ENCODE measurements at regions not wholly inside any gene's neighbourhood (a gene's known extent, or its start where the extent isn't known, plus 50 kb on each side); places are given as distances from the start of the nearest gene placed in this dataset.

- TF ChIP-seq ZNF331 (CRISPR knock-in tag; IDR thresholded peaks at IDR 0.05; ENCODE audit: low read depth), result no peak
Measured at GRCh38 chr12:123046431-123046830, 66.0 kb downstream of the ARL6IP4 start (continued).

GRCh38 chr12:123045678-123046077 is 65.2 kb downstream of the ARL6IP4 start:
- Mint-ChIP-seq H3K9me3 (no peaks in the 10 kb centered on the region), H3K4me1 (no peaks in the 10 kb centered on the region), H3K36me3 (ENCODE audit: low read depth) (no peaks in the 10 kb centered on the region), H3K4me3 (no peak overlapping the region), H3K27me3 (ENCODE audit: insufficient read depth, low read depth, poor library complexity) (peaks cover 8% of the 10 kb centered on the region), H3K27ac (no peak overlapping the region)
- TF ChIP-seq JUNB (IDR thresholded peaks at IDR 0.05; ENCODE audit: unreplicated experiment), result no peak
- no peak for TF ChIP-seq ZNF114 (CRISPR knock-in tag; IDR thresholded peaks at IDR 0.05)
- TF ChIP-seq NANOG (IDR thresholded peaks at IDR 0.05; ENCODE audit: borderline replicate concordance), result no peak
- no peak for TF ChIP-seq CREB1 (CRISPR knock-in tag; IDR thresholded peaks at IDR 0.05; ENCODE audit: low read depth)
- no peak for TF ChIP-seq EZH2 (IDR thresholded peaks at IDR 0.05; ENCODE audit: low read depth, unreplicated experiment)
- TF ChIP-seq STAT1 (IDR thresholded peaks at IDR 0.05; ENCODE audit: unreplicated experiment), result no peak
- TF ChIP-seq EZH2phosphoT487 (IDR thresholded peaks at IDR 0.05; ENCODE audit: unreplicated experiment), result no peak
- TF ChIP-seq ZNF331 (CRISPR knock-in tag; IDR thresholded peaks at IDR 0.05; ENCODE audit: low read depth), result no peak
- TF ChIP-seq CTCF (conservative IDR thresholded peaks at IDR 0.05; ENCODE audit: low read depth in 2 of 2), result no peak
- TF ChIP-seq REST (IDR thresholded peaks at IDR 0.05; ENCODE audit: unreplicated experiment), result no peak
- no peak for TF ChIP-seq POLR2AphosphoS5 (IDR thresholded peaks at IDR 0.05; ENCODE audit: low read depth)
- TF ChIP-seq ETS1 (IDR thresholded peaks at IDR 0.05), result no peak
- TF ChIP-seq ZNF462 (CRISPR knock-in tag; IDR thresholded peaks at IDR 0.05), result no peak
- no peaks in the 10 kb centered on the region for H3K27me3 ChIP-seq (ENCODE audit: insufficient read depth)
- no peak overlapping the region for H2AFZ ChIP-seq
- no peak overlapping the region for H3K27ac ChIP-seq (ENCODE audit: low read depth)
- H3K4me2 ChIP-seq, result no peak overlapping the region
- no peaks in the 10 kb centered on the region for H3K79me2 ChIP-seq (replicated peaks; ENCODE audit: insufficient read depth)
- H3K4me3 ChIP-seq, result no peak overlapping the region
- H3K36me3 ChIP-seq (ENCODE audit: insufficient read depth), result no peaks in the 10 kb centered on the region
- H4K20me1 ChIP-seq (replicated peaks; ENCODE audit: insufficient read depth), result no peaks in the 10 kb centered on the region
- H3K9me2 ChIP-seq (ENCODE audit: insufficient read depth), result no peaks in the 10 kb centered on the region
- no peak for DNase-seq (ENCODE audit: low spot score)
- no peak for ATAC-seq
- no peaks in the 10 kb centered on the region for H3F3A ChIP-seq (replicated peaks; ENCODE audit: low read depth)
- H3K4me1 ChIP-seq (ENCODE audit: insufficient read depth), result no peaks in the 10 kb centered on the region
